GM21619 (cell line): ENCODE measurements at regions not wholly inside any gene's neighbourhood (a gene's known extent, or its start where the extent isn't known, plus 50 kb on each side); places are given as distances from the start of the nearest gene placed in this dataset.

ENCODE experiments used
- ATAC-seq: cut with Tn5 transposase; IDR thresholded peaks from one replicate; pipeline ENCODE4 v1.9.1; 2021; ENCODE audit not compliant: unreplicated experiment

DNA sequence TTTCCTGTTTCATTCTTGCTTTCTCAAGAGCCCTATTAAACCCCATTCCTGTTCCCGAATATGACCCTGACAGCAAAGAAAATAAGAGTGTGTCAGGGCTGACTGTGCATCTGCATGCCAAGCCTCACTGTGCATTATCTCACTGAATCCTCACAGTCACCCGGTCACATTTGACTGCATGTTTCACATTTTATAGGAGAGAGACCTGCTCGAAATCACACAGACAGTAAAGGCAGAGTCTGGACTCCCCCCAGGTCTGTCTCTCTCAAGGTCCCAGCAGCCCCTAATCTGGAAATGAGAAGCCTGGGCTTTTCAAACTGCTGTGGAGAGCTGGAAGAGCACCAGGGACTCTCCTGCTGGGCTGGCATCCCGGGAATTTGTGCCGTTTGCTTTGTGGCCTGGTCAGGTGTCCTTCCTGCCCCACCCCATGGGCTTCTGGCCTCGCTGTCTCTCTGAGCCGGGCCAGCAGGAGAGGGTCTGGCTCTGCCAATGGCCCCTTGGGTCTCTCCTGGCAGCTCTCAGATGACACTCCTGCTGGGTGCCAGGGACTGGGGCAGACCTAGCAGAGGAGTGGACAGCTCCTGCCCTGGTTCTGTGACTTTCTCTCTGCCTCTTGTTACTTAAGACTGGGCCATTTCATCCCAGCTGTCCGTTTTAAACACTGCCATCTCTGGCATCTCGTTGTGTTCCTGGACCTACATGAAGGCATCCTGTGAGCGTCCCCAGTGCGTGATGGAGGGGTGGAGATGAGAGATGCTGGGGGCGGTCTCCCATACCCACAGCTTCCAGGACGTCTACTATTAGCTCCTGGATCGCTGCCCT lies 173.6 kb downstream of the ARHGAP12 start:
- ATAC-seq, result no peak

DNA sequence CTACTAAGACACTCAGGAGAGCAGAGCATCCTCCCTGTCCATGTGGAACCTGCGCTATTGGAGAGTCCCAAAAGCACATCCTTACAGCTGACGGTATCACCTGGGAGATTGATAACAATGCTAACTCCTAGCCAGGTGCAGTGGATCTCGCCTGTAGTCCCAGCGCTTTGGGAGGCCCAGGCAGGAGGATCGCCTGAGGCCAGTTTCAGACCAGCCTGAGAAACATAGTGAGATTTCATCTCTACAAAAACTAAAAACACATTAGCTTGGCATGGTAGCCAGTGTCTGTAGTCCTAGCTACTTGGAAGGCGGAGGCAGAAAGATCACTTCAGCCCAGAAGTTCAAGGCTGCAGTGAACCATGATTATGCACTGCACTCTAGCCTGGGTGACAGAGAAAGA lies 174.9 kb downstream of the ARHGAP12 start:
- ATAC-seq, result no peak

DNA sequence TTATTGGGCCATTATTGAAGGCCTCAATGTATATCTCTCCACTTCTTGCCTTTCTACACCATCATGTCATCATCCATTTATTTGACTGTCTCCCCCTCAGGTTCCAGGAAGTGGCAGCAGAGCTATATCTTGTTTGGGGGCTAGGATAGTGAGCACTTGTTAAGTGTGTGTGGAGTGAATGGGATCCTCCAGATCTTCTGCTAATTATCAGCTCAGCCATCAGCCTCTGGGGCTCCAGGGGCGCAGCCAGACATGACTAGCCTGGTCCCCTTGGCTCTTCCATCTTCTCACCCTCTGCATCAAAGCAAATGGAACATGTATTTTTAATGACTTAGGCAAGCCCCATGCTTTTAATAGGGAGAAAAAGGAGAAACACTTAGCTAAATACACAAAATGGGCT lies 176.5 kb downstream of the ARHGAP12 start:
- ATAC-seq, result no peak

DNA sequence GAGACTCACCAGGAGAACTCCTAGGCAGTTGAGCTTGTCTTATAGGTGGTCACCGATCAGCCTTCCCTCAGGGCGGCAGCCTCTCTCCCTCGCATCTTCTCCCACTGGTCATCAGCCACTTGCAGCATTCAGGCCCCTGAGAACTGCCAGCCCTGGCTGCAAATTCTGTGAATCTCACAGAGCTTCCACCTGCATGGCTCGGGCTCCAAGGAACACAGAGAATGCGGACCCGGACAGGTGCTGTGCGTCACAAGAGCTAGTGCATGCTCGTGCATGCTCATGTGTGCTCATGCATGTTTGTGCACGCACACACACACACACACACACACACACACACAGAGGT lies 176.9 kb downstream of the ARHGAP12 start:
- ATAC-seq, result no peak

DNA sequence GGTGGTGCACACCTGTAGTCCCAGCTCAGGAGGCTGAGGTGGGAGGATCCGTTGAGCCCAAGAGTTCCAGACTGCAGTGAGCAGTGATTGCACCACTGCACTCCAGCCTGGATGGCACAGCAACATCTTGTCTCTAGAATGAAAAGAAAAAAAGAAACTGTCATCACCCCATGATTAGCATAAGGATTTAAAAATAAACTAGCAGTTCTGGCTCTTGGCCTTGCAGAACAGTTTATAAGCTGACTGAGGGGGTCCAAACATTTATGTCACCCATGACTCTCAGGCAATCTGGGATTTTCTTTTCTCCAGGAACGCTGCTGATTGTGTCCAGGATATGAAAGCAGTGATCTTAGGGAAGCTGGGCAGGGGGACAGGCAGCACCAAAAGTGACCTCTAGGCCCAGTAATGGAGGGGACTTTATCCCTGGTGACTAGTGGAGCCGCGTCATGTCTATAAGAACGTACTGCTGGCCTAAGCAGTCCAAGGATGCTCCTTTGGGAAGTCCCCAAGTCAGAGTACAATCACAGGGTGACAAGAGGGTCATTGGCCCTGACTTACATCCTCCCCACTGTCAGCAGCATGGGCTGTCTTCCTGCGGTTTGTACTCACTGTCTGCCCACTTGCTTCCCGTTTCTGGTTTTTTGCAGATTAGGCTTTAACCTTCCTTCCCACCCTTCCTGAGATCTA lies 177.4 kb downstream of the ARHGAP12 start:
- no peak for ATAC-seq

DNA sequence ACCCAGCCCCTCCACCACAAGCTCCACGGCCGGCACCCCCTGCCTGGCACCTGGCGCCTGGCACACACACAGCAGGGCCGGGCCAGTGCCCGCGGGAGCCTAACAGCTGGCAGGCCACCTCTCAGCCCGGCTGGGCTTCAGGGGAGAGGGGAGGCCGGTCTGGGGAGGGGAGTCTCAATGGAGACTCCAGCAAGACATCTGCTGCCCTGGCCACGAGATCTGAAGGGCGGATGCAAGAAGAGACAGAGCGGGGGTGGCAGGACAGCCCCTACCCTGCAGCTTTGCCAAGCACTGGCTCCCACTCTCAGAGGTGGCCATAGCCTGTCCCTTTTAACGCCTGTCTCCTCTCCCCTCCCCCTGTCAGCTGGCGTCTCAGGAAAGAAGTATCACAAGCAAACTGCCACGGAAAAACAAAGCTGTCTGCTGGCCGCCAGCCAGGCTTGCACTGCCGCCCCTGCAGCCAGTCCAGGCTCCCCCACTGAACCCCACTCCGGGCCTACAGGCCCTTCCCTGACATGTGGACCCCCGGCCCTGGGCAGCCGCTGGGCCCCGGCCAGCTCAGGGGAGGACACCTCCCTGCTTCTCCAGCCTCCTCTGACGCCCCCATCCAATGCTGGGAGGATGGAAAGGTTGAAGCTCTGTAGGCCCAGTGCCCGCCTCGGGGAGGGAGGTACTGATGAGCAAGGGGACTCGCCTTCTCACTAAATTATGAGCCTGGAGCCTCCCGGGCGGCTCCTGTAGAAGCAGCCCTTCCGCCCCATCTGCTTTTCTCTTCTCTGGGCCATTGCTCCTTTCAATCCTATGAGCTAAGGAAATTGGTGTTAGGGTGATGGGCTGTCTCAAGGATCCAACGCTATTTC lies 178.4 kb downstream of the ARHGAP12 start:
- ATAC-seq, result no peak

DNA sequence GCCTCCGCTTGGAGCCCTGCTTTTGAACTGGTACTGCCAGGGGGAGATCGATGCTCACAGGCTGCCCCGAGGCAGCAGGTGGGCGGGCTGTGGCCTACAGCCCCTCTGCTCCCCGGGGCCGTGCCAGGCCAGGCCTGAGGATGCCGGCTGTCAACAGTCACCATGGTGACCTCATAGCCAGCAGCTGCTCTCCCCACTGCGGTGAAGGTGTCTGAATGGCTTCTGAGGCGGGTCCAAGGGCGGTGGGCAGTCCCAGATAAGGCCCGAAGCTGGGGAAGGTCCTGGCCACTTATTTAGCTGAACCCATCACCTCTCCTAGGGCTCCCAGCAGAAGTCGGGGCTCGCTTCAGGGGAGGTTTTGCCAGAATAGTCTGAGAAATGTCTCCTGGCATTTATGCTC lies 179.3 kb downstream of the ARHGAP12 start:
- ATAC-seq, result no peak

DNA sequence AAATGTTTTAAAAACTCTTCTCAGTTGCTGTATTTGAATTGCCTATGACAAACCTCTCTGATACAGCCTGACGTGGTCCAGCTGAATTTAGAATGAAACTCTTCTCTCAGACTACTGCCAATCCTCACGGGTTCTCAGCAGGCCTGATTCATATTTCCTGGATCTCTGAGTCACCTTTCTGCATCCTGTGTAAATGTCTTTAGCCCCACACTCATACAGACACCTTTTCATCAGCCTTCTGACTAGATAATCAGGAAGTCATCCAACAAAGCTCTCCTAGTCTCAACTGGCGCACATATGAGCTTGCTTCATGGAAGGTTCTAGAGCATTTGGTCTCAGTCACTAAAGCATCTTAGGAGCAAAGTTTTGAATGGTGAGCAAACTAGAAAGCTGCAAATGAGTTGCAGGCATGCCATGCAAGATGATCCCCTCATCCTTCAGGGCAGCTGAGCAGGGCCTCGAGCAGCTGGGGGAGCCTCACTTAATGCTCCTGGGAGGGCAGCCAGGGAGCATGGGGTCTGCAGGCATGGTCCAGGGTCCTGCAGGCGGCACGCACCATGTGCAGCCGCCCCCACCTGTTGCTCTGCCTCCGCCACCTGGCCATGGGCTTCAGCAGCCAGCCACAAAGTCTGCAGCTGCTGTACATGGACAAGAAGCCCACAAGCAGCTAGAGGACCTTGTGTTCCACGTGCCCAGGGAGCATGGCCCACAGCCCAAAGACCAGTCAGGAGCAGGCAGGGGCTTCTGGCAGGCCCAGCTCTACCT lies 182.8 kb downstream of the ARHGAP12 start:
- peak; percentile 63 for ATAC-seq

DNA sequence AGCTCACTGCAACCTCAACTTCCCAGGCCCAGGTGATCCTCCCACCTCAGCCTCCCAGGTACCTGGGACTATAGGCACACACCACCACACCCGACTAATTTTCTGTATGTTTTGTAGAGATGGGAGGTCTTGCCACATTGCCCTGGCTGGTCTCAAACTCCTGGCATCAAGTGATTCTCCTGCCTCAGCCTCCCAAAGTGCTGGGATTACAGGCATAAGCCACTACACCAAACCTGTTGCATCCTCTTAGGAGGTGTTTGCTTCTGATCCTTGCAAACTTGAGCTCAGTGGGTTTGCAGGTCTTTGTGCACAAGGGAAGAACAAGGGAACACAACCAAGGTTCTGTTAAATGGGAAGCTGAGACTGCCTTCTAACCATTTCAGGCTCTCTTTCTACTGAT lies 184.6 kb downstream of the ARHGAP12 start:
- no peak for ATAC-seq

DNA sequence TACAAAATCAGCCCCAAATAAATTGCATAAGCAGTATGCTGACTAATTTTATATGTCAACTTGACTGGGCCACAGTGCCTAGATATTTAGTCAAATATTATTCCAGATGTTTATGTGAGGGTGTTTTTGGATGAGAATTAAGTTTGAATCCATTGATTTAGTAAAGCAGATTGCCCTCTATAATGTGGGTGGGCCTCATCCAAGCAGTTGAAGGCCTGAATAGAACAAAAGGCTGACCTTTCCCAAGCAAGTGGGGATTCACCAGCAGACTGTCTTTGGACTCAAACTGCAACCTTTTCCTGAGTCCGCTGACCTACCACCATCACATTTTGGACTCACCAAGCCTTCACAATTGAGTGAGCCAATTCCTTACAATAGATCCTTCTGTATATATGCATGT lies 186.4 kb downstream of the ARHGAP12 start:
- no peak for ATAC-seq

DNA sequence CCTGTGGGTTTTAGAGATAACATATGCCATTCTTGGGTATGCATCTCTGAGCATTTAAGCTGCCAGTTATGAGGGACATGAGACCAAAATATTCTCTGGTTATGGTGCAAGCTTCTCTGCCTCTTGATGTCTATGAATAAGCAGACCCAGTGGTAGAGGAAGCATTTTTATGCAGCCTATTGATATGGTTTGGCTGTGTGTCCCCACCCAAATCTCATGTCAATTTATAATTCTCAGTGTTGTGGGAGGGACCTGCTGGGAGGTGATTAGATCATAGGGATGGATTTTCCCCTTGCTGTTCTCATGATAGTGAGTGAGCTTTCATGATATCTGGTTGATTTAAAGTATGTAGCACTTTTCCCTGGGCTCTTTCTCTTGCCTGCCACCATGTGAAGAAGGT lies 187.2 kb downstream of the ARHGAP12 start:
- no peak for ATAC-seq

DNA sequence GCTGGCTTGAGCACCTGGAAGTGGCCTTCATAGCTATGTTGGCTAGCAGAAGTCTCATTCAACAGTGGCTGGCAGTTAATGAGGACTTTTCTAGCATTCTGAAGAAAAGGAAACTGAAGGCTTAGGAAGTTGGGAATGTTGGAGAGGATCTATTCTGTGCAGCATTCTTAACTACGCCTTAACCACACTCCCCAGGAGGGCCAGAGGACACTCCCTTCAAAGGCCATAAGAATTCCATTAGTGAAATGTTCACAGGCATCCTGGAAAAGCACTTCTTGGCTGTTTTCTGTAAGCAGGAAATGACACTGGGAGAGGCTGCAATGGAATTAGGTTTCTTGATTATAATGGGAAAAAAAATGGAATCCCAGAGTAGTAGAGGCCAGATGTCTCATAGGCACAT lies 188.9 kb downstream of the ARHGAP12 start:
- no peak for ATAC-seq

DNA sequence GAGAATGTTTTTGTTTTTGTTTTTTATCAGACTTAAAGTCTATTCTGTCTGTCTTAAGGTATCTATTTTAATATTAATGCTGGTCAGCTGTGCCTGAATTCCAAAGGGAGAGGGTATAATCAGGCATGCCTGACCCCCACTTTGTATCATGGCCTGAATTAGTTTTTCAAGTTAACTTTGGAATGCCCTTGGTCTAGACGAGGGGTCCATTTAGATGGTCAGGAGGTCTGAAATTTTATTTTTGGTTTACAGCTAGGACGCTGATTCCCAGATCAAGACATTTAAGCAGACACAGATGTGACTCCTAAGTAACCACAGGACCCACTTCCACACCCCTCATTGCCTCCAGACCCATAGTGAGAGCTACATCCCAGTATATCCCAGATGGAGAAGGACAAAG lies 189.5 kb downstream of the ARHGAP12 start:
- no peak for ATAC-seq

DNA sequence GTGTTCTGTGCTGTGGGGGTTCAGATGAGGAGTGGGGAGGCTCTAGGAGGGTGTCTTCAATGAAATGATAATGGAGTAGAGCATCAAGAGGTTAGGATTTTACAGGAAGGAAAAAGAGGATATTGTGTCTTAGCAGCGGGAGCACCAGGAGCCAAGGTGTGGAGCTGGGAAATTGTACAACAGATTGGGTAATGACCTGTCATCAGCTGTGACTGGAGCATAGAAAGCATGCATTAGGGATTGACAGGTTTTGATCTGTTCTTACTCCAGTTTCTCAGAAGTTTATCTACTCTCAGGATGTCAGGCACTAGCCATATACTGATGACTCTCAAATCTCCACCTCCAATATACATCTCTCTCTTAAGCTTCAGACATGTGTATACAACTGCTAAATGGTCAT lies 196.9 kb downstream of the ARHGAP12 start:
- ATAC-seq, result no peak

DNA sequence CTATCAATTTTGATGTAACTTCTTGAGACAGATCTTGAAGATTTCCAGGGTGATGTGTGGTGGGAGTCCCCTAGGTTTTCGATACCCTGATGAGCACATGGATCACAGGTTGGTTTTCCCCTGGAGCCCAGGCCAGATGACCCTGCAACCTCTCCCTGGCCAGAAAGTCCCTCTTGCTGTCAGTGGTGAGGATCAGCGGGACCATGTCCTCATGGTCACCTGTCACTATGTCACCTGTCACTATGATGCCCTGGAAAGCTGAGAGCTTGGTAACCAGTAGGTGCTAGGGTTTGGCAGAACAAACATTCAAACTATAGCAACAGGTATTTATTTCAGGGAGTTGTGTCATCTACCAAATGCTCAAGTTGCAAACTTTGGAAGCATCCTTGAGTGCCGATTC lies 197.9 kb downstream of the ARHGAP12 start:
- ATAC-seq, result no peak

DNA sequence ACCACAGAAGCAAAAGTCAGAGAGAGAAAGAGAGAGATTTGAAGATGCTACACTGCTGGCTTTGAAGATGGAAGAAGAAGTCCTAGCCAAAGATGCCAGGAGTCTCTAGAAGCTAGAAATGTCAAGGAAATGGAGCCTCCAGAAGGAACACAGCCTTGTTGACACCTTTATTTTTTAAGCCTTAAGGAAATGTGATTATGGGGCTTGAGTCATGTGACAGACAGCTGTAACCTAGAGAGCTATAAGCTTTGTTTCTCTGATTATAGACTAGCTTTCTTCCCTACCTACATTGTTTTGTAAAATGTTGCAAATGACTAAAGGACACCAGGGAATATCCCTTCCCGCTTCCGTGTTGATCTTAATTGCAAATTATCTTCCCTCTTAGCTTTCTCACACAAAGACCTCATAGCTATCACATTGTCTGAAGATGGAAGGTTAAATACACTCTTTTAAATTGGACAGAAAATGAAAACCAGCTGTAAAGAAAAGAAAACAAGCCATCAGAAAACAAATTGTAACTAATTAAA lies 199.9 kb downstream of the ARHGAP12 start:
- ATAC-seq, result no peak

DNA sequence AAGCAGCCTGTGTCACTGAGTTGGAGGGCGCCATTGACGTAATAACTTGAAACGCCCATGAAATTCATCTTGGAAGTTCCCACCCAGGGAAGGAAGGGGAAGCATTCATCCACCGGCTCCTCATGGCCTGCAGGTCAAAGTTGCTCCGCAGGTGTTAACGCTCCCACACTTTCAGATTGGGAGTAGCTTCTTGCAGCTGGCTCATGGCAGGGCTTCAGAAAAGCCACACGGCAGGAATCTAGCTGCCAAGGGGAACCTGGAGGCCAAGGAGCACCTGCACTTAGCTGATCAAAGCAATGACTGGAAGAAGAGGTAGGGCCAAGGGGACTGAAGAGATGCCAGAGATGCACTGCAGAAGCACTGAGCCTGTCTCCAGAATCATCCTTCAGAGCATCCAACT lies 203.2 kb downstream of the ARHGAP12 start:
- ATAC-seq, result no peak

DNA sequence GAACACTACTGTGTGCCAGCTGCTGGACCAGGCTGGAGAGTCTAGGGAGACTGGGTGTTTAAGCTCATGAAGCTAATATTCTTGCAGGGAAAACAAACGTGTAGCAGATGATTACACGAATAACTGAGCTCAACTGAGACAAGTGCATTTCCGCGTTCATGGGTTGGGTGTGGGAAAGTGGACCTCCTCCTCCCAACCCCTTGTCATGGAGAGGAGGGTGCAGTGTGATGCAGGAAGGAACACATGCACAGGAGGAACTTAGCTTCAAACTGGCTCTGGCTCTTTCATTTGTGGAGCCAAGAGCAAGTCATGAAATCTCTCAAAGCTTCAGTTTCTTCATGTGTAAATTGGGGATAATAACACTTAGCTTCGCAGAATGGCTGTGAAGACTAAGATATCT lies 204.3 kb downstream of the ARHGAP12 start:
- no peak for ATAC-seq

DNA sequence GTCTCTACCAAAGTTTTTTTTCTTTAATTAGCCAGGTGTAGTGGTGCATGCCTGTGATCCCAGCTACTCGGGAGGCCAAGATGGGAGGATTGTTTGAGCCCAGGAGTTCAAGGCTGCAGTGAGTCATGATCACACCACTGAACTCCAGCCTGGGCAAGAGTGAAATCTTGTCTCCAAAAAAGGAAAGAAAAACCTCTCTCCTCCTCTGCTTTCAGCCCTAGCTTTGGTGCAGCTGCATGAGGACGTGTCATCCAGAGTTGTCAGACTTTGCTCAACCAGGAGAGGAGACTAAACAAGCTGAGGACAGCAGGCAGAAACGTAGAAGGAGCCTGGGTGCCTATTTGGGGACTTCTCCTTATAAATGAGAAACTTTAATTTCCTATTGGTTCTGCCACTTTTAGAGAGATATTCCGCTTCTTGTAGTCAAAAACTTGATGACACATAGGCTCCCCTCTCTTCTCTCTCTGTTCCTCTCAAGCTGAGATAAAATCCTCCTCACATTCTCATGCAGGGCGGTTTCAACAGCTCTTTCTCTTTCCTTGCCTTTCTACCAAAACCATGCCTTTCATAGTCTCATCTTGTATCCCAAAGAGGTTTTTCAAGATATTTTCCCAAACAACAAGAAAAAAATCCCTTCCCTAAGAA lies 205.4 kb downstream of the ARHGAP12 start:
- ATAC-seq, result no peak

DNA sequence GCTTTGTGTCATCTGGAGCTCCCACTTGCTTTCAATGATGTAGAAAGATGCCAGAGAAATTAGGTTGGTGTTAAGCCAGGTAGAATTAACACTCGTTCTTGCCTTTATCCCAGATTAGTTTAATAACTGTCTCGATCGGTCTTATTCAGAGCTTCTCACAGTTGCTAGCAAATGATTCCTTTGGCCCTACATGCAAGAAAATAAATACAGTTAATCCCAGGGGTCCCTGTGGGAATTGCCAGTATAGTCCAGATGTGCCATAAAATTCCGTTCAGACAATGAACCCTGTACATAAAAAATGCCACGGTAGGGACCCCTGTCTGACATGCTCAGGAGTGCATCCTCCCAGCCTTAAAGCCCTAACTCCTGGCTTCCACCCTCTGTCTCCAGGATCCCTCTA lies 207.5 kb downstream of the ARHGAP12 start:
- no peak for ATAC-seq
